Astrocyte of the spinal cord (primary cell): ENCODE measurements at regions not wholly inside any gene's neighbourhood (a gene's known extent, or its start where the extent isn't known, plus 50 kb on each side); places are given as distances from the start of the nearest gene placed in this dataset.

Experiments used
- DNase-seq: peaks from one replicate; pipeline ENCODE4 v3.0.0; 2011; ENCODE audit warnings: low read depth, low spot score
- H3K4me3 ChIP-seq: 2 replicates; pipeline ENCODE4 v1.5.1; 2011; ENCODE audit warnings: low read depth, mild to moderate bottlenecking, low read length, moderate library complexity
- in situ Hi-C: cut with HindIII; loops from 2 replicates; pipeline ENCODE4 v1.10.0; 2017; ENCODE audit warnings: low sequenced_read_pairs
- TF ChIP-seq, protein P1 (sequence below): IDR thresholded peaks from 2 replicates; pipeline ENCODE4 v1.5.1; 2012; ENCODE audit warnings: low read depth, mild to moderate bottlenecking, low read length, inconsistent platforms

DNA sequence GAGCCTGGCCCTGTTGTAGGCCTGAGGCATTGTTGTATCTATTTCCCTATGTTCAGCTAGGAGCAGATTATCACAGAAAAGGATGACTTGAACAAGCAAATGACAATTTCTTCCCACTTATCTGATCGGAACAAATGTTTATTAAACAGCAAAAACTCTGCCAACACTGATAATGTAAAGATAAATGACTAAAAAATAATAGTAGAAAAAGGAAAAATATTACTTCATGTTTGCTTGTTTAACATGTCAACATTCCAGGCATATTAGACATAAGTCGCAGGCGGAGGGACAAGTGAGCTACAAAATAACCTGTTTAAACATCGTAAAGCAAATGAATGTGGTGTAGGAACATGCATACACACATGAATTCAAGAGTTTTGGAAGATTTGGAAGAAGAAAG is 257.9 kb downstream of the TMX3 start:
- TF ChIP-seq, protein P1, sequence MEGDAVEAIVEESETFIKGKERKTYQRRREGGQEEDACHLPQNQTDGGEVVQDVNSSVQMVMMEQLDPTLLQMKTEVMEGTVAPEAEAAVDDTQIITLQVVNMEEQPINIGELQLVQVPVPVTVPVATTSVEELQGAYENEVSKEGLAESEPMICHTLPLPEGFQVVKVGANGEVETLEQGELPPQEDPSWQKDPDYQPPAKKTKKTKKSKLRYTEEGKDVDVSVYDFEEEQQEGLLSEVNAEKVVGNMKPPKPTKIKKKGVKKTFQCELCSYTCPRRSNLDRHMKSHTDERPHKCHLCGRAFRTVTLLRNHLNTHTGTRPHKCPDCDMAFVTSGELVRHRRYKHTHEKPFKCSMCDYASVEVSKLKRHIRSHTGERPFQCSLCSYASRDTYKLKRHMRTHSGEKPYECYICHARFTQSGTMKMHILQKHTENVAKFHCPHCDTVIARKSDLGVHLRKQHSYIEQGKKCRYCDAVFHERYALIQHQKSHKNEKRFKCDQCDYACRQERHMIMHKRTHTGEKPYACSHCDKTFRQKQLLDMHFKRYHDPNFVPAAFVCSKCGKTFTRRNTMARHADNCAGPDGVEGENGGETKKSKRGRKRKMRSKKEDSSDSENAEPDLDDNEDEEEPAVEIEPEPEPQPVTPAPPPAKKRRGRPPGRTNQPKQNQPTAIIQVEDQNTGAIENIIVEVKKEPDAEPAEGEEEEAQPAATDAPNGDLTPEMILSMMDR = no peak
- in situ Hi-C loops = no loop called here
- H3K4me3 ChIP-seq = no peak overlapping the region
- peak; percentile 25 for DNase-seq

DNA sequence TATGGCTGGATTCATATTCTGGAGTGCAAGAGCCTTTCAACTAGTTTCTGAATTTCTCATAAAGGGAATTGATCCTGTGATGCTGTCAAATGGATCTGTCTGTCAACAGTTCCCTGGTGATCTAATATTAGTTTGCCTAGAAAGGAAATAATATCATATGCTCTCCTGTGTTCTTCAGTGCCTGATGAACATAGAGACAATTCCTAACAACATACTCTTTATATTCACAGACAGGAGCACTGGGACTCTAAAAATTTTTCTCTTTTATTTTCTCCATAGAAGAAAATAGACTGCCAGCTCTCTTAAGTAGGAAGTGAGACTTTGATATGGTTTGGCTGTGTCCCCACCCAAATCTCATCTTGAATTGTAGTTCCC is 259.7 kb downstream of the TMX3 start:
- TF ChIP-seq, protein P1 = no peak
- in situ Hi-C loops = no loop called here
- DNase-seq = no peak
- no peak overlapping the region for H3K4me3 ChIP-seq

DNA sequence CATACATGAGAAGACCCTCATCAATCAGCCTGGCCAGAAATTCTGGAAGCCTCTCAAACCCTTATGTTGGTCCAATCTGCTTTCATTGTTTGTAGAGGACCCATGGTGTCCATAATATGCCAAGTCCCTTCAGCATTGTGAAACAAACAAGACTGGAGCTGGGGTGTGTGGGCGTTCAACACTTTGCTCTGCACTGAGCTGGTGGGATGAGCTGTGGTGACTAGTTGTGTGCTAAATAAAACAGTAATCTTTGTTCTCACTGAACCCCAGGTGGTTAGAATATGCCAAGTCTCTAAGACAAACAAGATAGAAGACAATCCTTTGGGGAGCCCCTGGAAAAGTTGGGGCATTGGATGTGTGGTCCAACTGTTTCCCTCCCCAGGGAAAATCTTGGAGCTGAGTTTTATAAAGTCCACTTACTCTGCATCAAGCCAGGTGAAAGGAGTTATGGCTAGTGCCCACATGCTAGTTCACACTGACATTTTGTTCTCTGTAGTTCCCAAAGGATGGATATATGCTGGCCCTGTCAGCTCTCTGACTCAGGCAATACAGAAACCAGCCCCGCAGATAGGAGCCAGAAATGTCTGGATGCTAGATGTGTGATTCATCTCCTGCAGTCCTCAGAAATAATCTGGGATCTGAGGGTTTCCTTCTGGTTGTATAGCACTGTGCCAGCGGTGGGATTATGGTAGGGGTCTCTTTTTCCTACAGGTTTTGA is 260.2 kb downstream of the TMX3 start:
- no peak overlapping the region for H3K4me3 ChIP-seq
- TF ChIP-seq, protein P1 = no peak
- peak; percentile 66 for DNase-seq
- in situ Hi-C loops = no loop called here

DNA sequence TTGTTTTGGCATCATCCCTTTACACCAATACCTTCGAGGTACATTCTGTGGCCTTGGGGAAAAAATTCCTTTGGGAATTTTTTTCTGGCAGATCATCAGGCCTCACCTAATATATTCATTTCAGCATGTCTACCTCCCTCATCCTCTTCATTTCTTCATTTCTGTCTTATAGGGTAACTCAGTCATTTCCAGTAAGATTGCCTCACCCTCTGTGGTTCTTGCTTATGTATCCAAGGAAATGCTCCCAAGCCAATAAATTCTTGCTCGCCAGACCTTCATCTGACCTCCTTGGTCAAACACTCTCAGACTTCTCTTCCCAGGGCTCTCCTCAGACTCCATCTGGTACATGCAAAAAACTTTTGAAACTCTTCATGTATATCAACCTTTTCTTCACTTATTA is 265.6 kb downstream of the TMX3 start:
- in situ Hi-C loops = no loop called here
- TF ChIP-seq, protein P1 = no peak
- H3K4me3 ChIP-seq = no peak overlapping the region
- peak; percentile 82 for DNase-seq

DNA sequence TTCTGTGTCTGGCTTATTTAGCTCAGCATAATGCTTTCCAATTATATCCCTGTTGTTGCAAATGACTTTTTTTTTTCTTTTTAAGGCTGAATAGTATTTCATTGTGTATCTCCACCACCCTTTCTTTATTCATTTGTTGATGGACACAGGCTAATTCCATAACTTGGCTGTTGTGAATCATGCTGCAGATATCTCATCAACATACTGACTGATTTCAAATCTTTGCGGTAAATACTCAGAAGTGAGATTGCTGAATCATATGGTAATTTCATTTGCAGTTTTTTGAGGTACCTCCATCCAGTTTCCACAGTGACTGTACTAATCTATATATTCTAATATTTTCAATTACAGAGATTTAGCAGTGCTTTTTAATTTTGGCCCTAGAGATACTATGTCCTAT is 266.2 kb downstream of the TMX3 start:
- TF ChIP-seq, protein P1 = no peak
- H3K4me3 ChIP-seq = no peak overlapping the region
- peak; percentile 68 for DNase-seq
- in situ Hi-C loops = no loop called here

DNA sequence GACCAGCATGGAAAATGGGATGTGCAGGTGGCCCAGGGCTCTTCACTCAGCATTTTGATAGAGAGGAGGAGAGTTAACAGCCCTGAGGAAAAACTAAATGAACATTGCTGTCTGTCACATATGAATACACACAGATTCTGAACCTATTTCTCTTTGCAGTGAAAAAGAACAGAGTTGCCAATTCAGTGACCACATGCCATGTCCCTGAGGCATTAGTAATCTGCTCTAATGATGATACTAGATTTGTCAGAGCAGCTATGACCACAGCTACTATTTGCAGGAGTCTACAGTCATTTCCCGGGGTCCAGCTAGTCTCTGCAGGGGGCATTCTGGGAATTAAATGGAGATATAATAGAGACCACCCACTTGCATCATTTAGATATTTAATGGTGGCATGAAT is 267.6 kb downstream of the TMX3 start:
- TF ChIP-seq, protein P1 = no peak

More for the DNA sequence above, 267.6 kb downstream of the TMX3 start:
- in situ Hi-C loops = no loop called here
- peak; percentile 40 for DNase-seq
- no peak overlapping the region for H3K4me3 ChIP-seq
